ENCODE measurements at regions not wholly inside any gene's neighbourhood (a gene's known extent, or its start where the extent isn't known, plus 50 kb on each side); places are given as distances from the start of the nearest gene placed in this dataset.

- Histone ChIP-seq H3K4me1 (ENCODE audit: control insufficient read depth in 2 of 2, insufficient read depth in 2 of 2, low read length in 1 of 2) (no peaks in the 10 kb centered on the region), H3K36me3 (ENCODE audit: control insufficient read depth in 2 of 2, insufficient read depth in 2 of 2, low read length in 1 of 2) (no peaks in the 10 kb centered on the region), H3K27me3 (ENCODE audit: control insufficient read depth in 1 of 2, insufficient read depth in 2 of 2, low read length in 2 of 2) (no peaks in the 10 kb centered on the region), H3K9me3 (ENCODE audit: control insufficient read depth in 2 of 2, insufficient read depth in 1 of 2, low read depth in 1 of 2, low read length in 1 of 2) (peaks cover 0 to 4% of the 10 kb centered on the region in 2 donors), H3K4me3 (ENCODE audit: low read depth in 1 of 2, low read length in 2 of 2) (no peak overlapping the region), H3K27ac (ENCODE audit: low read depth in 2 of 2, low read length in 1 of 2) (no peak overlapping the region)
- WGBS, 2 donors = 89 to 92% methylated on average over 2 of the region's 2 CpGs
Measured at GRCh38 chr10:10532826-10533225, 484.8 kb upstream of the CELF2 start.

GRCh38 chr10:10533437-10533836 is 484.2 kb upstream of the CELF2 start:
- Histone ChIP-seq H3K4me3 (ENCODE audit: low read depth in 1 of 2, low read length in 2 of 2) (no peak overlapping the region), H3K4me1 (ENCODE audit: control insufficient read depth in 2 of 2, insufficient read depth in 2 of 2, low read length in 1 of 2) (no peaks in the 10 kb centered on the region), H3K36me3 (ENCODE audit: control insufficient read depth in 2 of 2, insufficient read depth in 2 of 2, low read length in 1 of 2) (no peaks in the 10 kb centered on the region), H3K27ac (ENCODE audit: low read depth in 2 of 2, low read length in 1 of 2) (no peak overlapping the region), H3K27me3 (ENCODE audit: control insufficient read depth in 1 of 2, insufficient read depth in 2 of 2, low read length in 2 of 2) (no peaks in the 10 kb centered on the region), H3K9me3 (ENCODE audit: control insufficient read depth in 2 of 2, insufficient read depth in 1 of 2, low read depth in 1 of 2, low read length in 1 of 2) (peaks cover 0 to 5% of the 10 kb centered on the region in 2 donors)
- 59 to 66% methylated on average over 3 of the region's 3 CpGs for WGBS, 2 donors

- no peak overlapping the region for H3K27ac ChIP-seq (ENCODE audit: low read depth in 2 of 2, low read length in 1 of 2)
- no peak overlapping the region for H3K4me3 ChIP-seq (ENCODE audit: low read depth in 1 of 2, low read length in 2 of 2)
- no peaks in the 10 kb centered on the region for H3K36me3 ChIP-seq (ENCODE audit: control insufficient read depth in 2 of 2, insufficient read depth in 2 of 2, low read length in 1 of 2)
- 77 to 80% methylated on average over 1 of the region's 1 CpG for WGBS, 2 donors
- H3K27me3 ChIP-seq (ENCODE audit: control insufficient read depth in 1 of 2, insufficient read depth in 2 of 2, low read length in 2 of 2) = no peaks in the 10 kb centered on the region
- peaks cover 0 to 5% of the 10 kb centered on the region in 2 donors for H3K9me3 ChIP-seq (ENCODE audit: control insufficient read depth in 2 of 2, insufficient read depth in 1 of 2, low read depth in 1 of 2, low read length in 1 of 2)
- no peaks in the 10 kb centered on the region for H3K4me1 ChIP-seq (ENCODE audit: control insufficient read depth in 2 of 2, insufficient read depth in 2 of 2, low read length in 1 of 2)
Measured at GRCh38 chr10:10538326-10538725, 479.3 kb upstream of the CELF2 start.

- H3K4me1 ChIP-seq (ENCODE audit: control insufficient read depth in 2 of 2, insufficient read depth in 2 of 2, low read length in 1 of 2) = no peaks in the 10 kb centered on the region
- H3K27ac ChIP-seq (ENCODE audit: low read depth in 2 of 2, low read length in 1 of 2) = no peak overlapping the region
- H3K36me3 ChIP-seq (ENCODE audit: control insufficient read depth in 2 of 2, insufficient read depth in 2 of 2, low read length in 1 of 2) = no peaks in the 10 kb centered on the region
- no peak overlapping the region for H3K4me3 ChIP-seq (ENCODE audit: low read depth in 1 of 2, low read length in 2 of 2)
- H3K9me3 ChIP-seq (ENCODE audit: control insufficient read depth in 2 of 2, insufficient read depth in 1 of 2, low read depth in 1 of 2, low read length in 1 of 2) = peaks cover 0 to 5% of the 10 kb centered on the region in 2 donors
- no peaks in the 10 kb centered on the region for H3K27me3 ChIP-seq (ENCODE audit: control insufficient read depth in 1 of 2, insufficient read depth in 2 of 2, low read length in 2 of 2)
- WGBS, 2 donors = 64 to 73% methylated on average over 3 of the region's 3 CpGs
Measured at GRCh38 chr10:10540398-10540797, 477.3 kb upstream of the CELF2 start.

- Histone ChIP-seq H3K36me3 (ENCODE audit: control insufficient read depth in 2 of 2, insufficient read depth in 2 of 2, low read length in 1 of 2) (no peaks in the 10 kb centered on the region), H3K4me1 (ENCODE audit: control insufficient read depth in 2 of 2, insufficient read depth in 2 of 2, low read length in 1 of 2) (no peaks in the 10 kb centered on the region), H3K4me3 (ENCODE audit: low read depth in 1 of 2, low read length in 2 of 2) (no peak overlapping the region), H3K27ac (ENCODE audit: low read depth in 2 of 2, low read length in 1 of 2) (no peak overlapping the region), H3K27me3 (ENCODE audit: control insufficient read depth in 1 of 2, insufficient read depth in 2 of 2, low read length in 2 of 2) (no peaks in the 10 kb centered on the region), H3K9me3 (ENCODE audit: control insufficient read depth in 2 of 2, insufficient read depth in 1 of 2, low read depth in 1 of 2, low read length in 1 of 2) (peaks cover 0 to 5% of the 10 kb centered on the region in 2 donors)
- 73 to 80% methylated on average over 1 of the region's 1 CpG for WGBS, 2 donors
Measured at GRCh38 chr10:10542477-10542876, 475.2 kb upstream of the CELF2 start.

- no peaks in the 10 kb centered on the region for H3K27me3 ChIP-seq (ENCODE audit: control insufficient read depth in 1 of 2, insufficient read depth in 2 of 2, low read length in 2 of 2)
- H3K36me3 ChIP-seq (ENCODE audit: control insufficient read depth in 2 of 2, insufficient read depth in 2 of 2, low read length in 1 of 2) = no peaks in the 10 kb centered on the region
- H3K27ac ChIP-seq (ENCODE audit: low read depth in 2 of 2, low read length in 1 of 2) = no peak overlapping the region
- H3K9me3 ChIP-seq (ENCODE audit: control insufficient read depth in 2 of 2, insufficient read depth in 1 of 2, low read depth in 1 of 2, low read length in 1 of 2) = no peaks in the 10 kb centered on the region
- H3K4me1 ChIP-seq (ENCODE audit: control insufficient read depth in 2 of 2, insufficient read depth in 2 of 2, low read length in 1 of 2) = no peaks in the 10 kb centered on the region
- no peak overlapping the region for H3K4me3 ChIP-seq (ENCODE audit: low read depth in 1 of 2, low read length in 2 of 2)
- WGBS, 2 donors = 70 to 73% methylated on average over 8 of the region's 8 CpGs
Measured at GRCh38 chr10:10544890-10545289, 472.8 kb upstream of the CELF2 start.

- Histone ChIP-seq H3K9me3 (ENCODE audit: control insufficient read depth in 2 of 2, insufficient read depth in 1 of 2, low read depth in 1 of 2, low read length in 1 of 2) (no peaks in the 10 kb centered on the region), H3K4me3 (ENCODE audit: low read depth in 1 of 2, low read length in 2 of 2) (no peak overlapping the region), H3K4me1 (ENCODE audit: control insufficient read depth in 2 of 2, insufficient read depth in 2 of 2, low read length in 1 of 2) (no peaks in the 10 kb centered on the region), H3K36me3 (ENCODE audit: control insufficient read depth in 2 of 2, insufficient read depth in 2 of 2, low read length in 1 of 2) (no peaks in the 10 kb centered on the region), H3K27ac (ENCODE audit: low read depth in 2 of 2, low read length in 1 of 2) (no peak overlapping the region), H3K27me3 (ENCODE audit: control insufficient read depth in 1 of 2, insufficient read depth in 2 of 2, low read length in 2 of 2) (no peaks in the 10 kb centered on the region)
- WGBS, 2 donors = 37 to 38% methylated on average over 5 of the region's 5 CpGs
Measured at GRCh38 chr10:10545771-10546170, 471.9 kb upstream of the CELF2 start.

- Histone ChIP-seq H3K9me3 (ENCODE audit: control insufficient read depth in 2 of 2, insufficient read depth in 1 of 2, low read depth in 1 of 2, low read length in 1 of 2) (peaks cover 0 to 5% of the 10 kb centered on the region in 2 donors), H3K4me1 (ENCODE audit: control insufficient read depth in 2 of 2, insufficient read depth in 2 of 2, low read length in 1 of 2) (no peaks in the 10 kb centered on the region), H3K4me3 (ENCODE audit: low read depth in 1 of 2, low read length in 2 of 2) (no peak overlapping the region), H3K27ac (ENCODE audit: low read depth in 2 of 2, low read length in 1 of 2) (no peak overlapping the region), H3K27me3 (ENCODE audit: control insufficient read depth in 1 of 2, insufficient read depth in 2 of 2, low read length in 2 of 2) (no peaks in the 10 kb centered on the region), H3K36me3 (ENCODE audit: control insufficient read depth in 2 of 2, insufficient read depth in 2 of 2, low read length in 1 of 2) (no peaks in the 10 kb centered on the region)
- WGBS, 2 donors = 66 to 71% methylated on average over 10 of the region's 10 CpGs
Measured at GRCh38 chr10:10551596-10552301, 465.9 kb upstream of the CELF2 start.

GRCh38 chr10:10552948-10553347 is 464.7 kb upstream of the CELF2 start:
- H3K9me3 ChIP-seq (ENCODE audit: control insufficient read depth in 2 of 2, insufficient read depth in 1 of 2, low read depth in 1 of 2, low read length in 1 of 2) = peaks cover 0 to 5% of the 10 kb centered on the region in 2 donors
- no peak overlapping the region for H3K4me3 ChIP-seq (ENCODE audit: low read depth in 1 of 2, low read length in 2 of 2)
- H3K27me3 ChIP-seq (ENCODE audit: control insufficient read depth in 1 of 2, insufficient read depth in 2 of 2, low read length in 2 of 2) = no peaks in the 10 kb centered on the region
- no peaks in the 10 kb centered on the region for H3K4me1 ChIP-seq (ENCODE audit: control insufficient read depth in 2 of 2, insufficient read depth in 2 of 2, low read length in 1 of 2)
- H3K36me3 ChIP-seq (ENCODE audit: control insufficient read depth in 2 of 2, insufficient read depth in 2 of 2, low read length in 1 of 2) = no peaks in the 10 kb centered on the region
- WGBS, 2 donors = 76% methylated on average over 3 of the region's 3 CpGs
- no peak overlapping the region for H3K27ac ChIP-seq (ENCODE audit: low read depth in 2 of 2, low read length in 1 of 2)

- WGBS, 2 donors = 46 to 57% methylated on average over 10 of the region's 10 CpGs
- H3K4me3 ChIP-seq (ENCODE audit: low read depth in 1 of 2, low read length in 2 of 2) = no peak overlapping the region
- no peaks in the 10 kb centered on the region for H3K36me3 ChIP-seq (ENCODE audit: control insufficient read depth in 2 of 2, insufficient read depth in 2 of 2, low read length in 1 of 2)
- H3K4me1 ChIP-seq (ENCODE audit: control insufficient read depth in 2 of 2, insufficient read depth in 2 of 2, low read length in 1 of 2) = no peaks in the 10 kb centered on the region
- no peaks in the 10 kb centered on the region for H3K9me3 ChIP-seq (ENCODE audit: control insufficient read depth in 2 of 2, insufficient read depth in 1 of 2, low read depth in 1 of 2, low read length in 1 of 2)
- no peak overlapping the region for H3K27ac ChIP-seq (ENCODE audit: low read depth in 2 of 2, low read length in 1 of 2)
- H3K27me3 ChIP-seq (ENCODE audit: control insufficient read depth in 1 of 2, insufficient read depth in 2 of 2, low read length in 2 of 2) = no peaks in the 10 kb centered on the region
Measured at GRCh38 chr10:10564081-10564794, 453.4 kb upstream of the CELF2 start.

Measured in esophagus (tissue), 2 donors.